Trophoblast cell (in vitro differentiated cells and primary cell): ENCODE measurements at regions not wholly inside any gene's neighbourhood (a gene's known extent, or its start where the extent isn't known, plus 50 kb on each side); places are given as distances from the start of the nearest gene placed in this dataset.

Experiments
- DNase-seq, 2 donors: peaks; one replicate each; pipeline ENCODE4 v3.0.0-alpha.2; 2016
- H2AFZ ChIP-seq: 2 replicates; pipeline ENCODE4 v1.6.1; 2013; ENCODE audit warnings: low read length, moderate library complexity, mild to moderate bottlenecking; ENCODE audit not compliant: insufficient read depth, poor library complexity
- H2AK5ac ChIP-seq: 2 replicates; pipeline ENCODE4 v1.6.1; 2013; ENCODE audit warnings: mild to moderate bottlenecking, low read length
- H2BK120ac ChIP-seq: 2 replicates; pipeline ENCODE4 v1.6.1; 2013; ENCODE audit warnings: low read length, mild to moderate bottlenecking, moderate library complexity; ENCODE audit not compliant: insufficient read depth, poor library complexity
- H2BK12ac ChIP-seq: 2 replicates; pipeline ENCODE4 v1.6.1; 2013; ENCODE audit warnings: mild to moderate bottlenecking, low read length, moderate library complexity
- H2BK5ac ChIP-seq: 2 replicates; pipeline ENCODE4 v1.6.1; 2013; ENCODE audit warnings: low read length, low read depth, moderate library complexity, mild to moderate bottlenecking; ENCODE audit not compliant: poor library complexity
- H3K14ac ChIP-seq: 2 replicates; pipeline ENCODE4 v1.6.1; 2013; ENCODE audit warnings: mild to moderate bottlenecking, low read length
- H3K18ac ChIP-seq: 2 replicates; pipeline ENCODE4 v1.6.1; 2013; ENCODE audit warnings: mild to moderate bottlenecking, low read length
- H3K23ac ChIP-seq: 2 replicates; pipeline ENCODE4 v1.6.1; 2013; ENCODE audit warnings: low read length
- H3K27ac ChIP-seq: 2 replicates; pipeline ENCODE4 v1.5.1; 2013; ENCODE audit warnings: low read depth, mild to moderate bottlenecking, inconsistent platforms, low read length, moderate library complexity
- H3K27me3 ChIP-seq: 2 replicates; pipeline ENCODE4 v1.6.1; 2013; ENCODE audit warnings: inconsistent platforms, mild to moderate bottlenecking, low read length, moderate library complexity; ENCODE audit not compliant: insufficient read depth
- H3K36me3 ChIP-seq, 2 experiments: 1 replicate in 1 of 2; 2 replicates in 1 of 2; pipeline ENCODE4 v1.6.1; 2013; ENCODE audit warnings: low read length in 2 of 2, mild to moderate bottlenecking in 2 of 2, moderate library complexity in 1 of 2; ENCODE audit not compliant: insufficient read depth in 2 of 2, control insufficient read depth in 1 of 2
- H3K4ac ChIP-seq: 2 replicates; pipeline ENCODE4 v1.6.1; 2013; ENCODE audit warnings: low read depth, mild to moderate bottlenecking, low read length, moderate library complexity
- H3K4me1 ChIP-seq, 2 experiments: 1 replicate in 1 of 2; 2 replicates in 1 of 2; pipeline ENCODE4 v1.6.1; 2013; ENCODE audit warnings: low read length in 2 of 2, mild to moderate bottlenecking in 2 of 2, moderate library complexity in 1 of 2; ENCODE audit not compliant: insufficient read depth in 2 of 2, control insufficient read depth in 1 of 2
- H3K4me2 ChIP-seq: 2 replicates; pipeline ENCODE4 v1.6.1; 2013; ENCODE audit warnings: inconsistent platforms, mild to moderate bottlenecking, low read length, moderate library complexity
- H3K4me3 ChIP-seq: 2 replicates; pipeline ENCODE4 v1.5.1; 2013; ENCODE audit warnings: mild to moderate bottlenecking, low read depth, low read length, inconsistent platforms
- H3K79me1 ChIP-seq: one replicate; pipeline ENCODE4 v1.6.1; 2013; ENCODE audit warnings: low read length
- H3K79me2 ChIP-seq: 2 replicates; pipeline ENCODE4 v1.6.1; 2013; ENCODE audit warnings: low read length, mild to moderate bottlenecking; ENCODE audit not compliant: control insufficient read depth, insufficient read depth, poor library complexity
- H3K9ac ChIP-seq: 2 replicates; pipeline ENCODE4 v1.6.1; 2013; ENCODE audit warnings: mild to moderate bottlenecking, low read length
- H3K9me3 ChIP-seq: 2 replicates; pipeline ENCODE4 v1.6.1; 2013; ENCODE audit warnings: low read depth, mild to moderate bottlenecking, control low read depth, inconsistent platforms, low read length; ENCODE audit not compliant: insufficient read depth
- H4K12ac ChIP-seq: 2 replicates; pipeline ENCODE4 v1.6.1; 2013; ENCODE audit warnings: low read depth, mild to moderate bottlenecking, low read length, moderate library complexity
- H4K8ac ChIP-seq: 2 replicates; pipeline ENCODE4 v1.6.1; 2013; ENCODE audit warnings: low read depth, mild to moderate bottlenecking, low read length, moderate library complexity
- H4K91ac ChIP-seq: one replicate; pipeline ENCODE4 v1.6.1; 2013; ENCODE audit warnings: low read depth, mild to moderate bottlenecking, low read length, moderate library complexity
- WGBS: extraction: QIAGEN DNeasy Blood & Tissue Kit; methylation state at CpG from one replicate; pipeline ENCODE4 v1.1.7; 2013; ENCODE audit warnings: missing lambda C conversion rate; ENCODE audit not compliant: insufficient read length, insufficient coverage; ENCODE audit errors: extremely low coverage; 5-methylcytosine and 5-hydroxymethylcytosine counted together

DNA sequence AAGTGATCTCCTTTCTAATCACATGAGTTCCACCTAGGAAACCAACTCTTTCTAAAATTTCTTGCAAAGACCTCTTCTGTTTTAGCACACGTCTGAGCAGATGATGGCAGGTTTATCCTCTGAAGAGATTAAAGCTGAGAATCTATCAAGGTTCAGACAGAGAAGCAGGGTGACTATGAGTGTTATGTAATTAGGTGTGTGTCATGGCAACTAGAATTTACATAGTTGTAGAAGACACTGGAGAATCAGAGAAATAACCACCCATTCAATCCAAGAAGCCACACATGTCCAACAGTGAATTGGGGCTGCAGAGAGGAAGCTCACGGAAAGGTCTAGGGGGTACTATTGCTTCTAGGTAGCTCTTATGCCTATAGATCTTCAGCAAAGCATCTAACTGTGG, 600.5 kb downstream of the PYDC2 start:
- no peaks in the 10 kb centered on the region for H3K79me2 ChIP-seq
- H3K4me3 ChIP-seq, result no peak overlapping the region
- no peak overlapping the region for H2AFZ ChIP-seq
- H4K91ac ChIP-seq, result no peak overlapping the region
- H4K8ac ChIP-seq, result no peak overlapping the region
- H3K23ac ChIP-seq, result no peak overlapping the region
- no peaks in the 10 kb centered on the region for H3K36me3 ChIP-seq
- H3K9me3 ChIP-seq, result no peaks in the 10 kb centered on the region
- H3K27me3 ChIP-seq, result no peaks in the 10 kb centered on the region
- WGBS, result no CpG with 5 or more reads among the region's 2 CpGs
- no peak overlapping the region for H2BK120ac ChIP-seq
- no peak overlapping the region for H3K4me2 ChIP-seq
- no peaks in the 10 kb centered on the region for H3K4me1 ChIP-seq
- H3K14ac ChIP-seq, result no peak overlapping the region
- H3K27ac ChIP-seq, result no peak overlapping the region
- no peak overlapping the region for H2BK5ac ChIP-seq
- H3K18ac ChIP-seq, result no peak overlapping the region
- H2BK12ac ChIP-seq, result no peak overlapping the region
- H4K12ac ChIP-seq, result no peak overlapping the region
- no peak overlapping the region for H3K9ac ChIP-seq
- no peak for DNase-seq
- H3K4ac ChIP-seq, result no peak overlapping the region
- H2AK5ac ChIP-seq, result no peak overlapping the region
- no peaks in the 10 kb centered on the region for H3K79me1 ChIP-seq

DNA sequence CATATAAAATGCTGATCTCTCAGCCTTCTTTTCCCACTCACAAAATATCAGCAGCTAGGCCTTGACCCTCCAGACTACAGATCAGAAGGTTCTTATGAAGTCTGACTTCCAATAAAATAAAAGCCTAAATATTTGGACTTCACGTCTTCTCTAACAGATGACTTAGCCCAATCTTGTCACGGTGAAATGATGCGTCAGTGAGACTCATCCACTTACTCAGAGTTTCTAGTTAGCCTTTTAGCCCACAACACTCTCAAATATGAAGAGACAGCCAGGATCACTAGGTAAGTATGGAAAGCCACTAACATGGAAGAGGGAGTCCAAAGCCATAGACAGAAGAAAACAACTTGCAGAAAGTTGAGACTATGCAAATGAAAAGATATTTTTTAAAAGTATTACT, 601.2 kb downstream of the PYDC2 start:
- Histone ChIP-seq H2BK120ac (no peak overlapping the region), H4K12ac (no peak overlapping the region), H4K8ac (no peak overlapping the region), H3K27me3 (no peaks in the 10 kb centered on the region), H2AFZ (no peak overlapping the region), H4K91ac (no peak overlapping the region), H3K27ac (no peak overlapping the region), H2BK5ac (no peak overlapping the region), H3K23ac (no peak overlapping the region), H3K79me1 (no peaks in the 10 kb centered on the region), H3K9me3 (no peaks in the 10 kb centered on the region), H3K79me2 (no peaks in the 10 kb centered on the region), H3K4me3 (no peak overlapping the region), H3K36me3 (no peaks in the 10 kb centered on the region), H2BK12ac (no peak overlapping the region), H2AK5ac (no peak overlapping the region), H3K4me1 (no peaks in the 10 kb centered on the region), H3K4me2 (no peak overlapping the region), H3K18ac (no peak overlapping the region), H3K14ac (no peak overlapping the region), H3K4ac (no peak overlapping the region), H3K9ac (no peak overlapping the region)
- no CpG with 5 or more reads among the region's 3 CpGs for WGBS
- DNase-seq, result no peak

GRCh38 chr3:192063570-192063969, 602.6 kb downstream of the PYDC2 start:
- Histone ChIP-seq H2BK120ac (no peak overlapping the region), H3K27me3 (no peaks in the 10 kb centered on the region), H3K4me3 (no peak overlapping the region), H4K8ac (peak overlapping the region; percentile 19), H3K9me3 (no peaks in the 10 kb centered on the region), H3K79me2 (no peaks in the 10 kb centered on the region), H3K9ac (no peak overlapping the region), H3K79me1 (no peaks in the 10 kb centered on the region), H3K36me3 (no peaks in the 10 kb centered on the region), H2AK5ac (no peak overlapping the region), H3K4ac (no peak overlapping the region), H2BK12ac (peak overlapping the region; percentile 40), H2BK5ac (no peak overlapping the region), H3K27ac (no peak overlapping the region), H3K4me1 (no peaks in the 10 kb centered on the region), H3K4me2 (no peak overlapping the region), H3K14ac (no peak overlapping the region), H4K91ac (no peak overlapping the region), H2AFZ (no peak overlapping the region), H3K18ac (no peak overlapping the region), H3K23ac (no peak overlapping the region), H4K12ac (peak overlapping the region; percentile 54)
- WGBS, result no CpG with 5 or more reads among the region's 16 CpGs
- no peak for DNase-seq

GRCh38 chr3:192064959-192065358, 604.0 kb downstream of the PYDC2 start:
- H3K79me1 ChIP-seq, result no peaks in the 10 kb centered on the region
- DNase-seq, result no peak
- H3K27me3 ChIP-seq, result no peaks in the 10 kb centered on the region
- H2AFZ ChIP-seq, result no peak overlapping the region
- H3K4me1 ChIP-seq, result no peaks in the 10 kb centered on the region
- no peak overlapping the region for H2BK12ac ChIP-seq
- no peak overlapping the region for H3K4me3 ChIP-seq
- H3K27ac ChIP-seq, result no peak overlapping the region
- no peaks in the 10 kb centered on the region for H3K79me2 ChIP-seq
- H3K23ac ChIP-seq, result no peak overlapping the region
- H4K8ac ChIP-seq, result no peak overlapping the region
- no peaks in the 10 kb centered on the region for H3K36me3 ChIP-seq
- no peak overlapping the region for H3K14ac ChIP-seq
- no peak overlapping the region for H3K4me2 ChIP-seq
- no CpG with 5 or more reads among the region's 1 CpG for WGBS
- H3K9ac ChIP-seq, result no peak overlapping the region
- no peak overlapping the region for H3K18ac ChIP-seq
- H2BK5ac ChIP-seq, result no peak overlapping the region
- no peak overlapping the region for H4K91ac ChIP-seq
- no peak overlapping the region for H3K4ac ChIP-seq
- no peak overlapping the region for H2AK5ac ChIP-seq
- no peak overlapping the region for H2BK120ac ChIP-seq
- H4K12ac ChIP-seq, result no peak overlapping the region
- no peaks in the 10 kb centered on the region for H3K9me3 ChIP-seq
